ENCODE measurements at regions not wholly inside any gene's neighbourhood (a gene's known extent, or its start where the extent isn't known, plus 50 kb on each side); places are given as distances from the start of the nearest gene placed in this dataset.
"Not testable (repeated sequence)": the region's sequence is repeated elsewhere in the genome, so short reads cannot be mapped to it uniquely, and the experiment has no call there.

DNA sequence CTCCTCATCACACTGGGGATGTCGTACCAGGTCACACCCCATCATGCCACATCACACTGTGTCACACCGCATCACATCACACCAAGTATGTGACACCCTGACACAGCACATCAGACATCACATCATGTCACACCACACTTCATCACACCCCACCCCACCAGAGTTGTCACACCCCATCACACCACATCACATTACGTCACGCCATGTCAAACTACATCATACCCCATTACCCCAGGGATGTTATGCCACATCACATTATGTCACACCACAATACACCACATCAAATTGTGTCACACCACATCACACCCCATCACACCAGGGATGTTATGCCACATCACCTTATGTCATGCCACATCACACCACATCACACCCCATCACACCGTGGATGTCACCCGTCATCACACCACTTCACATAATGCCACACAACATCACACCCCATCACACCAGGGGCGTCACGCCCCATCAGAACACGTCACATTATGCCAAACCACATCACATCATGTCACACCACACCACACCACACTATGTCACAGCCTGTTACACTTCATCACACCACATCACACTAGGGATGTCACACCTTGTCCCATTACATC is 133.6 kb downstream of the TMEM121 start:
- DNase-seq (ENCODE audit: low read depth, low spot score), result no peak

- DNase-seq (ENCODE audit: low read depth, low spot score), result no peak
Observed at GRCh38 chr14:105660816-105661531, 134.6 kb downstream of the TMEM121 start.

DNA sequence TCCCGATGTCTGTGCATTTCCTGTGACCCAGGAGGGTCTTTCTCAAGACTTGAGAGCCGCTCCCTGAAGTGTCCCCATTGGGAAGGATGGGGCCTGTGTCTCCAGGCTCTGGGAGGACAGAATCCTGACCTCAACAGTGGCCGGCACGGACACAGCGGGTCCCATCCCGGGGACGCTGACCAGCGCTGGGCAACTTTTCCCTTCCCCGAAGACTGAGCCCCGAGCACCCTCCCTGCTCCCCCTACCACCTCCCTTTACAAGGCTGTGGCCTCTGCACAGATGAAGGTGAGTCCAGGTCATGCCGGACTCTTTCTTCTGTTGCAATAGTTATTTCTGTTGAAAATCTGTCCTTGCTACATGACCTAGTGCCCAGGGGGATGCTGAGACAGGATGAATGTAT is 135.7 kb downstream of the TMEM121 start:
- not testable (repeated sequence) for DNase-seq (ENCODE audit: low read depth, low spot score)

- not testable (repeated sequence) for DNase-seq (ENCODE audit: low read depth, low spot score)
Observed at GRCh38 chr14:105662592-105662991, 136.2 kb downstream of the TMEM121 start.

GRCh38 chr14:105663323-105663722 is 136.9 kb downstream of the TMEM121 start:
- DNase-seq (ENCODE audit: low read depth, low spot score), result not testable (repeated sequence)

GRCh38 chr14:105663818-105664596 is 137.6 kb downstream of the TMEM121 start:
- DNase-seq (ENCODE audit: low read depth, low spot score), result not testable (repeated sequence)

DNA sequence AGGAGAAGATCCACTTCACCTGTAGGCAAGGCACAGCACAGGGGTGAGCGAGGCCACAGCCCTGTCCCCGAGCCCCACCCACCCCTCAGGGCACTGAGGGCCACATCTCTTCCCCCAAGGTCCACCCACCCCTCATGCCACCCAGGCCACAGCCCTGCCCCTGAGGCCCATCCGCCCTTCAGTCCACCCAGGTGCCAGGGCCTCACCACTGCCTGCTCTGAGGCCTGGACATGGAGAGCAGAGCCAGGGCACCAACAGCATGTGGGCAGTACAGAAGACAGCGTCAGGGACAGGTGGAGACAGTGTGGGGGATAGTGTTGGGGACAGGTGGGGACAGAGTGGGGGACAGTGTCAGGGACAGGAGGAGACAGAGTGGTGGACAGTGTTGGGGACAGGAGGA is 138.3 kb downstream of the TMEM121 start:
- DNase-seq (ENCODE audit: low read depth, low spot score), result no peak

- no peak for DNase-seq (ENCODE audit: low read depth, low spot score)
Observed at GRCh38 chr14:105665247-105665950, 139.0 kb downstream of the TMEM121 start.

GRCh38 chr14:105665951-105666277 is 139.5 kb downstream of the TMEM121 start:
- DNase-seq (ENCODE audit: low read depth, low spot score), result no peak

GRCh38 chr14:105666420-105666819 is 140.0 kb downstream of the TMEM121 start:
- DNase-seq (ENCODE audit: low read depth, low spot score), result no peak

- not testable (repeated sequence) for DNase-seq (ENCODE audit: low read depth, low spot score)
Observed at GRCh38 chr14:105666991-105667662, 140.7 kb downstream of the TMEM121 start.

GRCh38 chr14:105667663-105668020 is 141.3 kb downstream of the TMEM121 start:
- not testable (repeated sequence) for DNase-seq (ENCODE audit: low read depth, low spot score)

GRCh38 chr14:105668021-105668420 is 141.6 kb downstream of the TMEM121 start:
- DNase-seq (ENCODE audit: low read depth, low spot score), result not testable (repeated sequence)

GRCh38 chr14:105668471-105669230 is 142.3 kb downstream of the TMEM121 start:
- not testable (repeated sequence) for DNase-seq (ENCODE audit: low read depth, low spot score)

GRCh38 chr14:105669231-105669610 is 142.8 kb downstream of the TMEM121 start:
- DNase-seq (ENCODE audit: low read depth, low spot score), result not testable (repeated sequence)

- DNase-seq (ENCODE audit: low read depth, low spot score), result not testable (repeated sequence)
Observed at GRCh38 chr14:105669646-105670045, 143.3 kb downstream of the TMEM121 start.

GRCh38 chr14:105672450-105673200 is 146.2 kb downstream of the TMEM121 start:
- DNase-seq (ENCODE audit: low read depth, low spot score), result not testable (repeated sequence)

- DNase-seq (ENCODE audit: low read depth, low spot score), result not testable (repeated sequence)
Observed at GRCh38 chr14:105675433-105675832, 149.1 kb downstream of the TMEM121 start.

DNA sequence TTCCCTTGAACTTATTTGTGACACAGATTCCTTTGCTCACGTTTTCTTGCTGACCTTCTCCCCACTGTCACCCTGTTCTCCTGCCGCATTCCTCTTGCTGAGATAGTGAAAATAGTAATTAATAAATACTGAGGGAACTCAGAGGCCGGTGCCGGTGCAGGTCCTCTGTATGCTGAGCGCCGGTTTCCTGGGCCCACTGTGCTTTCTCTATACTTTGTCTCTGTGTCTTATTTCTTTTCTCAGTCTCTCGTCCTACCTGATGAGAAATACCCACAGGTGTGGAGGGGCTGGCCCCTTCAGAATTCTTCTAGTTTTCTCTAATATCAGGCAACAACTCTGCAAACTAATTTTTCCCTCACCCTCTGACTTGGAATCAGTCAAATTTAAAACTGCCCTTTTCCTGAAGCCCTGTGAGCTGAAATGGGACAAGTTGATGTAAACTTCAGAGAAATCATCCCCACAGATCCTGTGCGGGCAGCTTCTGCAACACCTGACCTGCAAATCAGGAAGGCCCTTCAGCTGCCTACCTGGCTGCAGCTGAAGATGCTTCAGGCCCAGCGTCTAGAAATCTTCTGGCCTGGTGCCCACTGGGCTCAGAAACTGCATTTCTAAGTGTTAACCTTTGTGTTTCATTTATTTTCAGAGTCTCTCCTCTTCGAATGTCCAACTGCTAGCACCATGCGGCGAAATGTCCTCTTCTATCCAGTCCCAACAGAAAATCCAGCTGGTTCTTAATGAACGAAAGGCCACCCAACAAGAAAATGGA is 149.7 kb downstream of the TMEM121 start:
- not testable (repeated sequence) for DNase-seq (ENCODE audit: low read depth, low spot score)
